A673 (cell line): ENCODE measurements at regions not wholly inside any gene's neighbourhood (a gene's known extent, or its start where the extent isn't known, plus 50 kb on each side); places are given as distances from the start of the nearest gene placed in this dataset.

Source experiments
- CTCF ChIP-seq: fragments of 300-800, 200-600 bp; sonication (generic); conservative IDR thresholded peaks from 2 replicates; pipeline ENCODE4 v1.5.1; 2017; ENCODE audit warnings: low read depth, mild to moderate bottlenecking, antibody characterized with exemption, low read length, moderate library complexity, mixed read lengths
- EZH2 ChIP-seq: fragments of 200-600 bp; sonication (generic); IDR thresholded peaks from 2 replicates; pipeline ENCODE4 v1.6.1; 2017; ENCODE audit warnings: borderline replicate concordance, low read depth, mild to moderate bottlenecking, mixed read lengths, antibody characterized with exemption, low read length; ENCODE audit not compliant: poor library complexity, severe bottlenecking

GRCh38 chr4:13678186-13678924, 50.8 kb upstream of the BOD1L1 start:
- no peak for TF ChIP-seq CTCF
- no peak for TF ChIP-seq EZH2
